HepG2 (cell line): ENCODE measurements at regions not wholly inside any gene's neighbourhood (a gene's known extent, or its start where the extent isn't known, plus 50 kb on each side); places are given as distances from the start of the nearest gene placed in this dataset.

Source experiments
- ATAC-seq: fragments of 200-7000 bp; cut with Tn5 transposase; 3 replicates; pipeline ENCODE4 v1.9.1; 2020; ENCODE audit warnings: mild to moderate bottlenecking, moderate library complexity
- BruUV-seq: library from RNA; stranded (reverse); fragments of 400-500 nt; replicated peaks from 2 replicates; lab custom pipeline; 2021; lab: Mats Ljungman, UMichigan
- CTCF ChIA-PET: fragments of 300-600 bp; formaldehyde crosslinking; extraction: SDS; loops from one replicate; lab custom pipeline; 2021; ENCODE audit warnings: low total read pairs, inconsistent platforms, low intra/inter-chr PET ratio; lab: Yijun Ruan, JAX
- POLR2A ChIA-PET: fragments of 350-600 bp; sonication (Branson Sonifier 250); formaldehyde crosslinking; loops from one replicate; lab custom pipeline; 2020; ENCODE audit warnings: antibody characterized with exemption, inconsistent platforms; lab: Yijun Ruan, JAX
- DNase-seq: peaks from one replicate; pipeline ENCODE4 v3.0.0-alpha.2; 2015; ENCODE audit warnings: low spot score
- FAIRE-seq: peaks from 3 replicates; lab custom pipeline; 2011; peaks lifted over from hg19 to GRCh38; lab: Jason Lieb, UNC
- H2AFZ ChIP-seq: one replicate; pipeline ENCODE4 v1.6.1; 2011; ENCODE audit warnings: low read length, inconsistent platforms
- H3K27ac ChIP-seq: fragments of 300-600 bp; 3 replicates; pipeline ENCODE4 v1.8.0; 2011; ENCODE audit warnings: mixed run types, mild to moderate bottlenecking, mixed read lengths, low read length, inconsistent platforms; ENCODE audit not compliant: insufficient read depth; ENCODE audit errors: extremely low read length
- H3K27me3 ChIP-seq, 2 experiments: fragments of 200-600 bp in 1 of 2; 2 replicates in 1 of 2; 3 replicates in 1 of 2; pipeline versions ENCODE4 v1.6.0 to v1.8.0; 2011; ENCODE audit warnings: low read length in 2 of 2, mild to moderate bottlenecking in 2 of 2, moderate library complexity in 2 of 2, inconsistent platforms in 1 of 2; ENCODE audit not compliant: insufficient read depth in 2 of 2, control insufficient read depth in 1 of 2
- H3K36me3 ChIP-seq, 2 experiments: fragments of 200-600 bp in 1 of 2; replicated peaks in 1 of 2; 2 replicates in 1 of 2; 3 replicates in 1 of 2; pipeline versions ENCODE4 v1.5.1 to v1.8.0; 2011; ENCODE audit warnings: low read length in 2 of 2, inconsistent platforms in 1 of 2; ENCODE audit not compliant: insufficient read depth in 2 of 2, control insufficient read depth in 1 of 2
- H3K4me1 ChIP-seq: 2 replicates; pipeline ENCODE4 v1.5.1; 2012; ENCODE audit warnings: low read length, inconsistent platforms; ENCODE audit not compliant: insufficient read depth
- H3K4me2 ChIP-seq: 2 replicates; pipeline ENCODE4 v1.6.0; 2011; ENCODE audit warnings: low read depth, low read length, inconsistent platforms
- H3K4me3 ChIP-seq, 3 experiments: fragments of 200-600 bp in 1 of 3; sonication (generic), shearing (Covaris generic) in 1 of 3; replicated peaks in 1 of 3; 2 replicates each; pipeline ENCODE4 v1.5.1; 2011 to 2016; ENCODE audit warnings: low read length in 3 of 3, inconsistent platforms in 2 of 3, low read depth in 2 of 3, mild to moderate bottlenecking in 2 of 3, control low read depth in 1 of 3, mixed read lengths in 1 of 3; ENCODE audit not compliant: insufficient read depth in 1 of 3
- H3K79me2 ChIP-seq: one replicate; pipeline ENCODE4 v1.6.1; 2011; ENCODE audit warnings: low read length, inconsistent platforms; ENCODE audit not compliant: insufficient read depth
- H3K9ac ChIP-seq: 2 replicates; pipeline ENCODE4 v1.6.0; 2011; ENCODE audit warnings: mild to moderate bottlenecking, low read depth, low read length, inconsistent platforms; ENCODE audit not compliant: insufficient read depth
- H3K9me3 ChIP-seq: 2 replicates; pipeline ENCODE4 v1.5.1; 2012; ENCODE audit warnings: mild to moderate bottlenecking, low read length
- H4K20me1 ChIP-seq: 2 replicates; pipeline ENCODE4 v1.6.0; 2011; ENCODE audit warnings: inconsistent platforms, mild to moderate bottlenecking, low read length, moderate library complexity; ENCODE audit not compliant: insufficient read depth
- ATF2 ChIP-seq: sonication (generic); formaldehyde crosslinking; IDR thresholded peaks from 2 replicates; pipeline ENCODE4 v1.4.0; 2020; ENCODE audit warnings: missing genetic modification reagents
- CERS6 ChIP-seq: sonication (generic); formaldehyde crosslinking; IDR thresholded peaks from 2 replicates; pipeline ENCODE4 v1.5.0; 2020; ENCODE audit warnings: missing genetic modification reagents
- IRF9 ChIP-seq: sonication (generic); formaldehyde crosslinking; IDR thresholded peaks from 2 replicates; pipeline ENCODE4 v1.8.0; 2022; ENCODE audit warnings: missing genetic modification reagents, mild to moderate bottlenecking, borderline replicate concordance
- ISL2 ChIP-seq: sonication (generic); formaldehyde crosslinking; IDR thresholded peaks from 2 replicates; pipeline ENCODE4 v1.5.0; 2020; ENCODE audit warnings: missing genetic modification reagents
- KAT2B ChIP-seq: fragments of 150-350 bp; IDR thresholded peaks from 2 replicates; pipeline ENCODE4 v1.6.1; 2014; ENCODE audit warnings: low read depth, low read length, borderline replicate concordance
- LBX2 ChIP-seq: sonication (generic); formaldehyde crosslinking; IDR thresholded peaks from 2 replicates; pipeline ENCODE4 v1.5.0; 2020; ENCODE audit warnings: missing genetic modification reagents, mild to moderate bottlenecking, borderline replicate concordance
- MLX ChIP-seq: IDR thresholded peaks from 2 replicates; pipeline ENCODE4 v1.6.1; 2016
- PAF1 ChIP-seq: IDR thresholded peaks from 2 replicates; pipeline ENCODE4 v1.6.1; 2016; ENCODE audit warnings: missing genetic modification reagents, missing compliant biosample characterization
- SRSF4 ChIP-seq: fragments of 200-400 bp; formaldehyde crosslinking; IDR thresholded peaks from one replicate; pipeline ENCODE4 v1.6.1; 2018; ENCODE audit warnings: mild to moderate bottlenecking, low read depth, low read length, moderate library complexity; ENCODE audit not compliant: poor library complexity, severe bottlenecking
- TERF1 ChIP-seq: sonication (generic); formaldehyde crosslinking; IDR thresholded peaks from 2 replicates; pipeline ENCODE4 v1.8.0; 2022; ENCODE audit warnings: mild to moderate bottlenecking, missing genetic modification reagents, moderate library complexity
- TFDP2 ChIP-seq: sonication (generic); formaldehyde crosslinking; IDR thresholded peaks from 2 replicates; pipeline ENCODE4 v1.4.0; 2020; ENCODE audit warnings: missing genetic modification reagents
- TRAFD1 ChIP-seq: sonication (generic); formaldehyde crosslinking; IDR thresholded peaks from 2 replicates; pipeline ENCODE4 v1.5.1; 2020; ENCODE audit warnings: missing genetic modification reagents, mild to moderate bottlenecking, borderline replicate concordance
- ZBTB7B ChIP-seq: sonication (generic); formaldehyde crosslinking; IDR thresholded peaks from 2 replicates; pipeline ENCODE4 v1.4.0; 2020; ENCODE audit warnings: missing genetic modification reagents
- ZNF138 ChIP-seq: sonication (generic); formaldehyde crosslinking; IDR thresholded peaks from 2 replicates; pipeline ENCODE4 v1.5.0; 2020; ENCODE audit warnings: mild to moderate bottlenecking, low read depth, missing genetic modification reagents
- WGBS: methylation state at CpG from one replicate; pipeline ENCODE4 v1.1.6; 2017; ENCODE audit warnings: low lambda C conversion rate; 5-methylcytosine and 5-hydroxymethylcytosine counted together
- in situ Hi-C: cut with HindIII; loops from 2 replicates; pipeline ENCODE4 v1.10.0; 2017; ENCODE audit warnings: low pct_unique_long_range_greater_than_20kb; ENCODE audit not compliant: extremely low pct_ligation_motif_present
- intact Hi-C: fragments of 100-400 bp; cut with micrococcal nuclease; formaldehyde crosslinking; loops from one replicate; pipeline ENCODE4 v1.10.0; 2022; ENCODE audit not compliant: unreplicated experiment

GRCh38 chr1:213693864-213694263 is 293.9 kb upstream of the PROX1 start:
- DNase-seq (no peak), FAIRE-seq (no peak), ATAC-seq (no peak)
- POLR2A ChIA-PET: no interaction called here
- Histone ChIP-seq H3K4me2 (no peak overlapping the region), H3K27me3 (no peaks in the 10 kb centered on the region), H3K9ac (no peak overlapping the region), H3K36me3 (no peaks in the 10 kb centered on the region), H4K20me1 (no peaks in the 10 kb centered on the region), H3K27ac (no peak overlapping the region), H3K4me1 (peaks cover 42% of the 10 kb centered on the region), H3K4me3 (no peak overlapping the region), H3K9me3 (no peaks in the 10 kb centered on the region), H3K79me2 (no peaks in the 10 kb centered on the region), H2AFZ (no peak overlapping the region)
- CTCF ChIA-PET: no interaction called here
- intact Hi-C loops: no loop called here
- 68% methylated on average over 4 of the region's 4 CpGs for whole genome bisulfite sequencing
- in situ Hi-C loops: no loop called here
- BruUV-seq: no TSS peak
- TF ChIP-seq TFDP2 (CRISPR knock-in tag): no peak
- TF ChIP-seq KAT2B: no peak
- no peak for TF ChIP-seq ZBTB7B (CRISPR knock-in tag)
- no peak for TF ChIP-seq ATF2 (CRISPR knock-in tag)
- TF ChIP-seq TRAFD1 (CRISPR knock-in tag): no peak
- TF ChIP-seq PAF1 (CRISPR knock-in tag): no peak
- TF ChIP-seq ZNF138: no peak
- no peak for TF ChIP-seq LBX2 (CRISPR knock-in tag)
- TF ChIP-seq SRSF4: no peak
- no peak for TF ChIP-seq ISL2 (CRISPR knock-in tag)
- no peak for TF ChIP-seq CERS6 (CRISPR knock-in tag)
- no peak for TF ChIP-seq TERF1 (CRISPR knock-in tag)
- TF ChIP-seq MLX (CRISPR knock-in tag): no peak
- no peak for TF ChIP-seq IRF9 (CRISPR knock-in tag)
